ENCODE measurements at regions not wholly inside any gene's neighbourhood (a gene's known extent, or its start where the extent isn't known, plus 50 kb on each side); places are given as distances from the start of the nearest gene placed in this dataset.

- no peak for DNase-seq (ENCODE audit: low read depth)
- H3K4me3 ChIP-seq (ENCODE audit: low read length), result no peak overlapping the region
- TF ChIP-seq, protein P1, sequence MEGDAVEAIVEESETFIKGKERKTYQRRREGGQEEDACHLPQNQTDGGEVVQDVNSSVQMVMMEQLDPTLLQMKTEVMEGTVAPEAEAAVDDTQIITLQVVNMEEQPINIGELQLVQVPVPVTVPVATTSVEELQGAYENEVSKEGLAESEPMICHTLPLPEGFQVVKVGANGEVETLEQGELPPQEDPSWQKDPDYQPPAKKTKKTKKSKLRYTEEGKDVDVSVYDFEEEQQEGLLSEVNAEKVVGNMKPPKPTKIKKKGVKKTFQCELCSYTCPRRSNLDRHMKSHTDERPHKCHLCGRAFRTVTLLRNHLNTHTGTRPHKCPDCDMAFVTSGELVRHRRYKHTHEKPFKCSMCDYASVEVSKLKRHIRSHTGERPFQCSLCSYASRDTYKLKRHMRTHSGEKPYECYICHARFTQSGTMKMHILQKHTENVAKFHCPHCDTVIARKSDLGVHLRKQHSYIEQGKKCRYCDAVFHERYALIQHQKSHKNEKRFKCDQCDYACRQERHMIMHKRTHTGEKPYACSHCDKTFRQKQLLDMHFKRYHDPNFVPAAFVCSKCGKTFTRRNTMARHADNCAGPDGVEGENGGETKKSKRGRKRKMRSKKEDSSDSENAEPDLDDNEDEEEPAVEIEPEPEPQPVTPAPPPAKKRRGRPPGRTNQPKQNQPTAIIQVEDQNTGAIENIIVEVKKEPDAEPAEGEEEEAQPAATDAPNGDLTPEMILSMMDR (conservative IDR thresholded peaks at IDR 0.05; ENCODE audit: low read length), result no peak
Measured at GRCh38 chr1:58862728-58863385, 79.0 kb upstream of the JUN start.

- DNase-seq (ENCODE audit: low read depth), result no peak
- no peak overlapping the region for H3K4me3 ChIP-seq (ENCODE audit: low read length)
- TF ChIP-seq, protein P1 (conservative IDR thresholded peaks at IDR 0.05; ENCODE audit: low read length), result no peak
Measured at GRCh38 chr1:58864654-58865053, 80.8 kb upstream of the JUN start.

GRCh38 chr1:58866578-58866977 is 82.7 kb upstream of the JUN start:
- no peak overlapping the region for H3K4me3 ChIP-seq (ENCODE audit: low read length)
- TF ChIP-seq, protein P1 (conservative IDR thresholded peaks at IDR 0.05; ENCODE audit: low read length), result no peak
- DNase-seq (ENCODE audit: low read depth), result no peak

DNA sequence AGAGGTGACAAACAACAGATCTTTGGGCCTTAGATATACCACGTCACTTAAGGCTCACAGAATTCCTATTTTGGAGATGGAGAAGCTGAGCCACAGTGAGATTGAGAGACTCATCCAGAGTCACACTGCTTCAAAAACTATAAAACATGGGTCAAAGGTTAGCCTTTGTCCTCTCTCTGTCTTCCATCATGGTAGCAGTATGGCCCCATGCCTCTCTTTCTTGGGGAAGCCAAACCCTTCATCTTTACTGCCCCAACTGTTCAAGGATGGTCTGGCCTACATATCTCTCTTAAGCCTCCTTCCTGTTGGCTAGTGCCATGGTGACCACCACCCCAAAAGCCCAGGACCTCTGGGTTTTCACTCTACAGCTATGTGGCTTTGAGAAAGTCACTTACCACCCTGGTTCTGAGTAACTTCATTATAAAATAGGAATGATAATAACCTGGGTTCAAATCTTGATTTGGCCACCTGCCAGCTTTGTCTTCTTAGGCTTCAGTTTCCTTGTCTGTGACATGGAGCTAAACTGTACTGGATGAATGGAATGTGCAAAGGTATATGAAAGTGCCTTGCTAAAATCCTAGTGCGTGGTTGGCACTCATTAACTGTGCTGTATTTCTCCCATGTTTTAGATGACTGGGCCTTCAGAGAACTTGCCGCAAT is 85.9 kb upstream of the JUN start:
- TF ChIP-seq, protein P1 (conservative IDR thresholded peaks at IDR 0.05; ENCODE audit: low read length), result no peak
- H3K4me3 ChIP-seq (ENCODE audit: low read length), result no peak overlapping the region
- DNase-seq (ENCODE audit: low read depth), result no peak

GRCh38 chr1:58870298-58870676 is 86.4 kb upstream of the JUN start:
- no peak overlapping the region for H3K4me3 ChIP-seq (ENCODE audit: low read length)
- DNase-seq (ENCODE audit: low read depth), result no peak
- TF ChIP-seq, protein P1 (conservative IDR thresholded peaks at IDR 0.05; ENCODE audit: low read length), result no peak

- no peak overlapping the region for H3K4me3 ChIP-seq (ENCODE audit: low read length)
- TF ChIP-seq, protein P1 (conservative IDR thresholded peaks at IDR 0.05; ENCODE audit: low read length), result no peak
- DNase-seq (ENCODE audit: low read depth), result no peak
Measured at GRCh38 chr1:58874342-58874741, 90.5 kb upstream of the JUN start.

All from AG10803 (cell line).